ENCODE measurements at regions not wholly inside any gene's neighbourhood (a gene's known extent, or its start where the extent isn't known, plus 50 kb on each side); places are given as distances from the start of the nearest gene placed in this dataset.
A peak's percentile ranks its signal among the peaks of the same experiment; 100 is the strongest.

DNA sequence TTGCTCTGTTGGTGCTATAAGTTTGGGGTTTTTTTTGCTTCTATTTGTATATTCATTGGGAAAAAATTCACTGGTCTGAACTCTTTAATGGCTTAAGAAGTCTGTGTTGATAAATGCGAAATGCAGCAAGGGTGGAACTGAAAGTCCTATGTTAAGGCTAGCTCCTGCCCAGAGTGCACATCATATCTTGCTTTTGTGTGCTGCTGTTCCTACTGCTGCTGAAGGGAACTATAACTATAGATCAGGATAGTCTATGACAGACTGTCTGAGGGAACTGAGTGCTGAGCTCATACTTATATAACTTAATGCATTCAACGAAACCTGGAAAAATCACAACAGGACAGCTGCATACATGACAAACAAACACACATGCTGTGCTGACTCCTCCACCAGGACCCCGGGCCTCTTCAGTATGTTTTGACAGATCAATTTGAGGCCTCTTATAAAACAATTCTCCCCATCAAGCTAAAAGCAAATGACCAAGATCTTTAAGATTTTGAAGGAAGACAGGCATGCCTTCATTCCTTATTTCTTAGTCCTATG is 1031.5 kb upstream of the ADGRL2 start:
- ATAC-seq (no peak), DNase-seq (no peak)
- intact Hi-C loops (cut with DNase I, micrococcal nuclease), result no loop called here

DNA sequence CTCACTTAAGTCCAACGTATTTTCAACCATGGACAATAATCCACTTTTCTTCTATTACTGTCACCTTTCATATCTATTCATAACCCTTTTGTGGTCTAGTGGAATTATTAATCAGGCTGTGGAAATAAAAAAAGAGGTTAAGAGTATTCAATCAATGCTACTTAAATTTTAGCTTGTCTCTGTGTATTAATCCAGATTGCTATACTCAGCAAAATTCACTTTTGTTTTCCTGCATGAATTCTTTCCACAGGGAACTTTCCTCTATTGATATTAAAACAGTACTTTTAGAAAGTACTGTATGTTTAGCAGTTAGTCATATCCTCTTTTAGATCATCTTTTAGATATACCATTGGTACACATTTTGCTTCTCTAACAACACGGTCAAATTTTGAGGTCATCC is 1033.0 kb upstream of the ADGRL2 start:
- no peak for ATAC-seq
- intact Hi-C loops (cut with DNase I, micrococcal nuclease), result no loop called here

DNA sequence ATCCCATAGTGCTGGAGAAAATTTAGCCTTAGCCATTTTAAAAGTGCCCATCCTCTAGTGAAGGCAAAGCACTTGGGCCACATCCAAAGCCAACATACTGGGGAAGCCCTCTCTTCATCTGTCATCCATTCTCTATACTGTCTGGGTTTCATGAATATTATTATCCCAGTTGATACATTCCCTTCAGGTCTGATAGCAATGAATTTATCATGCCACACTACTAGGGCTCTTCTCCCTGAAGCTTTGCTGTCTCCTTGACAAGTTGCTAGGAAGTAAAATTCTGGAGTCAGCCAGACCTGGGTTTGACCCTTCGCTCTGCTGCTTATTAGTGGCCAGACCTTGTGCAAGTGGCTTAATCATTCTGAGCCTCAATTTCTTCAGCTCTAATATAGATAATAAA is 1041.4 kb upstream of the ADGRL2 start:
- ATAC-seq, result no peak

More for the DNA sequence above, 1033.0 kb upstream of the ADGRL2 start:
- DNase-seq, result no peak

DNA sequence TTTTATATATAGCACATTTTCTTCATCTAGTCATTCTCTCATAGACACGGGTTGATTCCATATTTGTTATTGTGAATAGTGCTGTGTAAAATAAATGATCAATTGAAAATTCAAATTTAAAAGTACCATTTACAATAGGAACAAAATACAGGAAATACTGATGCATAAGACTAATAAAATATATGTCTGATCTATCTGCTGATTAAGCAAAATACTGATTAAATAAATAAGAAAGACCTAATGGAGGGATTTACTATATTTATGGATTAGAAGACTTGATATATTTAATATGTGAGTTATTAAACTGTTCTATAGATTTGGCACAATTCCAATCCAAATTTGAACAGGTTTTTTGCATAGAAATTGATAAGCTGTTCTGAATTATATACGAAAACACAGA is 1044.8 kb upstream of the ADGRL2 start:
- intact Hi-C loops (cut with DNase I, micrococcal nuclease), result no loop called here
- no peak for DNase-seq
- ATAC-seq, result no peak

More for the DNA sequence above, 1041.4 kb upstream of the ADGRL2 start:
- intact Hi-C loops (cut with DNase I, micrococcal nuclease), result no loop called here
- DNase-seq, result no peak

DNA sequence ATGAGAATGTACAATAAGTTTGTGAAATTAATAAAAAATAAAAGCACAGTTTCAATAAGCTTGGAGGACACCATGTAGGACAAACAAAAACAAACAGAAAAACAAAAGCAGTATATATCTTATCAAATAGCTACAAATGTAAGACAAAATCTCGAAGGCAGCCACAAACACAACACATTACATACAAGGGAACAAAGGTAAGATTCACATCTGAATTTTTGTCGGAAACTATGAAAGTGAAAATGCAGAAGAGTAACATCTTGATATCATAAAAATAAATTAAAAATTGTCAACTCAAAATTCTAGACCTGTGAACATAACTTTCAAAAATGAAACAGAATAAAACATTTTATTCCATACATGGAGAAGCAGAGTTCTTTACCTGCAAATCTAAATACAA is 1049.5 kb upstream of the ADGRL2 start:
- ATAC-seq, result no peak
- DNase-seq, result no peak
- intact Hi-C loops (cut with DNase I, micrococcal nuclease), result no loop called here

DNA sequence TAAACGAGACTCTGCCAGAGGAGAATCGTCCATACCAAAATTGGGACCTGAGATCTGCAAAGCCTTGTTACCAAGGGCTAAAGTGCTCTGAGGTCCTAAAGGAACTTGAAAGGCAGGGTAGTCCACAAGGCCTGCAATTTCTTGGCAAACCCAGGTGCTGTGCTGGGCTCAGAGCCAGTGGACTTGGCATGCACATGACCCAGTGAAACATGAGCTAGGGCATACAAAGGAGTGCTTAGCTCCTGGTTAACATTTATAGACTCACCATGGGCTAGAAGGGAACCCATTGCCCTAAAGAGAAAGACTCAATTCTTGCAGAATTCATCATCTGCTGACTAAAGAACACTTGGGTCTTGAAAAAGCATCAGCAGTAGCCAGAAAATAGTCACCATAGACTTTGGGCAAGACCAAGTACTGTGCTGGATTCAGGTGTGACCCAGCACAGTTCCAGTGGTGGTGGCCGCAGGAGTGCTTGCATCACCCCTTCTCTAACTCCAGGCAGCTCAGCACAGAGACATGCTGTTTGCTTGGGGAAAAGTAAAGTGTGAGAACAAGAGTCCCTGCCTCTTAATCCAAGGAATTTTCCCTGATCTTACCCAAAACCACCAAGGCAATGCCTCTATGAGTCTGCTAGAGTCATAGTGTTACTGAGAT is 1069.4 kb upstream of the ADGRL2 start:
- no peak for ATAC-seq
- DNase-seq, result no peak
- intact Hi-C loops (cut with DNase I, micrococcal nuclease), result no loop called here

DNA sequence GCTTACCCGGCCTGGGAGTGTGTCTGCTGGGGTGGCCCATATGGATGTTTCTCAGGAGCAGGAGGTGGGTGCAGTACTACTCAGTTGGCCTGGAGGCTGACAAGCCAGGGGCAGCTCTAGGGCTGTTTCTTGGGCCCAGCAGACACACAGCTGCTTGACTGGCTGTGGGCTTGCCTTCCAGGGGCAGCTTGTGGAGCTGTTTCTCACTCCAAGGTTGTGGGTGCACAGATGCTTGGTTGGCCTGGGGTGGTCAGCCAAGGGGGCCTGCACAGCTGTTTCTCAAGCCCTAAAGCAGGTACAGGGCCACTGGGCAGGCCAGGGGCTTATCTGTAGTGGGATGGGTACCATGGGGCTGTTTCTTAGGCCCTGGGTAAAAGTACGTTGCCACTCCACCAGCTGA is 1078.1 kb upstream of the ADGRL2 start:
- intact Hi-C loops (cut with DNase I, micrococcal nuclease), result no loop called here

DNA sequence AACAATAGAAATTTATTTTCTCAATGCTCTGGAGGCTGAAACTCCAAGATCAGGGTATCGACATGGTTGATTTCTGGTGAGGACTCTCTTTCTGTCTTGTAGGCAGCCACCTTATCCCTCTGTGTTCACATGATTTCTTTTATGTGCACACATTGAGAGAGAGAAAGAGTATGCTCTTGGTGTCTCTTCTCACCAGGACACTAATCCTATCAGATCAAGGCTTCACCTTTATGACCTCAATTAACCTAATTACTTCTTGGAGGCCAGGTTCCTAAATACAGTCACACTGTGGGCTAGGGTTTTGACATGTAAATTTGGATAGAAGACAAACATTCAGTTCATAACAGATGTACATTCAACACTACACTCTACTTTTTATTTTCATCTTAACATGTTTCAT is 1094.2 kb upstream of the ADGRL2 start:
- DNase-seq (no peak), ATAC-seq (no peak)
- intact Hi-C loops (cut with DNase I, micrococcal nuclease), result no loop called here

More for the DNA sequence above, 1078.1 kb upstream of the ADGRL2 start:
- DNase-seq (no peak), ATAC-seq (no peak)

DNA sequence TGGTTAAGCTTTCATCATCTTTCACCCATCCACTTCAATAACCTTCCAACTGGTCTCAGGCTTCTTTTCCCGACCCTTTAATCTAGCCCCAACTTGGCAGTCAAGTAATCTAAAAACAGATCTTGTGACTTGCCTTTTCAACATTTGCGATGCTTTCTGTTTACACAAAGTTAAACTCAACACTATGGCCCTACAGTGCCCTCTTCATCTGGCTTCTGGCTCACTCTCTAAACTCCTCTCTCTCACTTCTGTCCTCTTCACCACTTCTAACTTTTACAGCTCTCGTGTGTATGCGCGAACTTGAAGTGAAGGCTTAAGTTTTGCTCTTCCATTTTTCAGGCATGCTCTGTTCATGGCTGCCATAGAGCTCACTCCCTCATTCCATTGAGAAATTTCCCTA is 1122.3 kb upstream of the ADGRL2 start:
- ATAC-seq, result no peak

DNA sequence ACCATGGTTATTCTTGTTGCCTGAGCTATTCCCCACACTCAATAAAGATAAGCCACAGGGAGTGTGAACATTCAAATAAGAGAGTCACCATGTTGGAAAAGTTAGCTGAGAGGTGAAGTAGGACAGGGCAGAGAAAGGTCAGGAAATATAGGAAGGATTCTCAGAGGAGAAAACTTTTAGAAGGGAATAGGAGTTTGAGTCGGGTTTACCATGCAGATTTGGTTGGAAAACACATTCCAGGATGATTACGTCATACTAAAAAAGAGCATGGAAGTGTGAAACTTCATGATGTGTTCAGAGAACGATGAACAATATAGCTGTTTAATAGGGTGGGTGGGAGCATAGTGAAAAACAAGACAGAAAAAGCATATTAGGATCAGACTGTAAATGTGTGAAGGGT is 1125.3 kb upstream of the ADGRL2 start:
- no peak for ATAC-seq
- no peak for DNase-seq
- intact Hi-C loops (cut with DNase I, micrococcal nuclease), result no loop called here

More for the DNA sequence above, 1122.3 kb upstream of the ADGRL2 start:
- intact Hi-C loops (cut with DNase I, micrococcal nuclease), result no loop called here
- no peak for DNase-seq

DNA sequence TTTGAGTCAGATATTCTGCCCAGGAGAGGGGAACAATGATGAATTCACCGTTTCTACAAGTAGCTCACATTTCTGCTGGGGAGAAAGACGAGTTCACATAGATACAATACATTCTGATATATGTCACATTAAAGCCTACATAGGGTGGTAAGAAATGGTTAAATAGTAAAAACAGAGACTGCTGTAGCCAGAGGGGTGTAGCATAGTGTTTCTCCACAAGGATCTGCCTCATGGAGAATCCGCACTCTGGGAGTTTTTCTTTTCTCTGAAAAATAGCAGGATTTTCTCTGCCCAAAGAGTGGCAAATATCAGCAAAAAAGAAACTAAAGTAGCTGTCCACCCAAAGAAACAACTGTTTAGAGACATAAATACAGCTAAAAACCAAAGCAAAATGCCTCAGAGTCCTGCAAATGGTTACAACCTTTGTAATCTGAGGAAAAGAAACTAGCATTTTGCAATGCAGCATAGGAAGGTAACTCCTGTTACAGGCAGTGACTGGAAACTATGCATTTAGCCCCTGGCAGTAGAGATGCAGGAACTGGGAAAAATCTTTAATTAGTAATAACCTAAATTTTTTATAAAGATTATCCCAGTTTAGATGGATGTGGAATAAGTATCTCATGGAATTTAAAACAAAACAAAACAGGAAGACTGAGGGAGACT is 1126.7 kb upstream of the ADGRL2 start:
- ATAC-seq, result no peak
- intact Hi-C loops (cut with DNase I, micrococcal nuclease), result no loop called here
- no peak for DNase-seq

DNA sequence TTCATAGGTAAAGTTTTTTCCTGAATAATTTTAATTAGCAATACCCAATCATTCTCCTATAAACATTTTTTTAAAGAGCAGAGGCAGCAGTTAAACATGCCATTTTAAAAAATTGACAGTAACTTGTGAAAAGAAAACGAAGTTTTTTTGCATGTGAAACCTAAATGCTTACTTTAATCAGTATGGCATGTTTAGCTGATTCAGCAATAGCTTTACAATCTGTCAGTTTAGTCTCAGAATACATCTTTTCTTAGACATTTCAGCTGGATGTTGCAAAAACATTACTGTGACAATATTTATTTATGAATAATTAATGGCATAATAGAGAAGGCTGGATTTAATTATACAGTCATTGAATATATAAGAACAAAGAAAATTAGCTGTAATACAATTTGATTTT is 1132.4 kb upstream of the ADGRL2 start:
- no peak for DNase-seq

DNA sequence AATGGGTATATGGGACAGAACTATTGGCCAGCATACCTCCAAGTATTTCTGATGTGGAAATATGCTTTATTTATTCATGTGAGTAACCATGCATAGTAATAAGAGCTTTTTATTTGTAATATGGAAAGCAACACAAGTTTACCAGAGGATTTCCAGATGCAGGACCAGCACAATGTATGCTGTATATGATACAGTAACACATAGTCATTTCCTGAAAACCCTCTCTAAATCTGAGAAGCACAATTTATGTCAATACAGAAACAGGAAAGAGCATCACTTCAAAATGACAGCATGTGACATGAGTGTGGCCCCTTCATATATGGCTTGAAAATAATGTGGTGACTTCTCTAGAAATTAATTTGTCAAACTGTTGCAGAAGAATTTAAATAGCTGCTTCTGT is 1134.7 kb upstream of the ADGRL2 start:
- DNase-seq (no peak), ATAC-seq (no peak)
- intact Hi-C loops (cut with DNase I, micrococcal nuclease), result no loop called here

More for the DNA sequence above, 1132.4 kb upstream of the ADGRL2 start:
- intact Hi-C loops (cut with DNase I, micrococcal nuclease), result no loop called here
- no peak for ATAC-seq

DNA sequence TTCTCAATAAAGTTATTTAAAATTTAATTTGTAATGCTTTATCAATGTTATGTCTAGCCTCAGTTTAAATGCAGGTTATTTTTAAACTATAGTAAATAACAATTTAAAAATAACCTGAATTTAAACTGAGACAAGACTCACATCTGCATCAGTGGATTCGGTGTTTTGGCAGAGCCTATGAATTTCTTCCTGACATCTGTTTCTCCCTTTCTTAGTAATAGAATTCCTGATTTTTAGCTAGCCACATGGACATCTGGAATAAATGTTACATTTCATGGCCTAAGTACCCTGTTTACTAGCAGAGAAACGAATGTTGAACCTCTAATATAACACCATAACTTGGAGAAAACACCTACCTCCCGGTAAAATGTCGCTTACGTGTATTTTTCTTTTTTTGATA is 1141.6 kb upstream of the ADGRL2 start:
- intact Hi-C loops (cut with DNase I, micrococcal nuclease), result no loop called here
- no peak for DNase-seq
- ATAC-seq, result no peak

DNA sequence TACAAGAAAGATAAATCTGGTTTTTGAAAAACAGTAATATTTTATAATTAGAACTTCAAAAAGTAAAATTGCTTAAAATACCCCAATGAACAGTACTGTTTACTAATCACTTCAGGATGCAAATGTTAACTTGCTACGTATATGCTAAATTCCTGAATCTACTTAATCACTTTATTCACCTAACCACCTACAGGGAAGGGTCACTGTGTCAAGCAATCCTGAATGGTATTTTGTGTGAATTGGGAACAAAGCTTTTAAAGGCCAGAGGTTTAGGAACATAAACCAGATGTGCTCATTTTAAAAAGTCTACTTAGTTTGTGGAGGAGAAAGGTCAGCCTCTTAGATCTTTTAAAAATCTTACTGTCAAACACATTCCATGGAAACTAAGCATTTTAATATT is 1143.0 kb upstream of the ADGRL2 start:
- DNase-seq (no peak), ATAC-seq (no peak)
- intact Hi-C loops (cut with DNase I, micrococcal nuclease), result no loop called here

DNA sequence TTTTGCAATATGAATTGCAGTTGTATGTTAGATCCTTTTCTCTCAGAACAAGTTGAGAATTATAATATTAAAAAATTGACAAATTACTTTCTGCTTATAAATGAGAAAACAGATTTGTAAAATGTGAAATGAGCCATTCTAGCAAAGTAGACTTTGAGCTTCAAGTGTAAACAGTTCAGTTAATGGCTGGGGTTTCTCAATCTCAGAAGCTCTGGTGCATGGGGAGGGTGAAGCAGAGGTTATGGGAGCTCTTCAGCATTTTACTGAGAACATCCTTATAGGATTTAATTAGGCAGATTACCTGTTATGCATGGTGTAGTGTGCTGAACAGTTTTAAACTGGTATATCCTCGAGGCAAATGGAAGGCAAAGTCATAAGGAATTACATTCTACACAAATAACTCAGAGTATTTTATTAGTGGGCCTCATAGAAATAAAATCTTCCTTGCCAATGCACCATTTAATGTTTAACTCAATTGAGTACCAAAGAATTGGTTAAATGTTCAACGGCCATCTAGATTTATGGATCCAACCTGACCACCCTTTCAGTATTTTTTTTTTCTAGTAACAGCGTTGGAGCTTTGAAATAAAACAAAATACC is 1143.6 kb upstream of the ADGRL2 start:
- intact Hi-C loops (cut with DNase I, micrococcal nuclease), result no loop called here
- no peak for DNase-seq
- peak; percentile 51 for ATAC-seq

DNA sequence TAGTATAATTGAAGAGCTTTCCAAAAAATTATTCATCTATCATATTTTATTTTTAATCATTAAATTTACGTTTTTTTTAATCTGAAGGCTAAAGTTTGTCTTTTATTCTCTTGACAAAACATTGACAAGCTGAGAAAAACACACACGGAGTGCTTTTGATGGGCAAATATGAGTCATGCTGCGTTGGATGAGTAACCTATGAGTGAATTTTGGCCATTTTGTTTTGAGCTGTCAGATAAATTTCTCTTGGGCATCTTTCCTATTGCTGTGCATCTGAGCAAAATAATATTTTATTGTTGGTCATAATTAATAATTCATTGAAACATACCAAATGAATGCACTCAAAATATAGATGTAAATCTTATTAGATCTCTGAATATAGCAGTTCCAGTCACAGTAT is 1144.1 kb upstream of the ADGRL2 start:
- DNase-seq (no peak), ATAC-seq (no peak)
- intact Hi-C loops (cut with DNase I, micrococcal nuclease), result no loop called here

DNA sequence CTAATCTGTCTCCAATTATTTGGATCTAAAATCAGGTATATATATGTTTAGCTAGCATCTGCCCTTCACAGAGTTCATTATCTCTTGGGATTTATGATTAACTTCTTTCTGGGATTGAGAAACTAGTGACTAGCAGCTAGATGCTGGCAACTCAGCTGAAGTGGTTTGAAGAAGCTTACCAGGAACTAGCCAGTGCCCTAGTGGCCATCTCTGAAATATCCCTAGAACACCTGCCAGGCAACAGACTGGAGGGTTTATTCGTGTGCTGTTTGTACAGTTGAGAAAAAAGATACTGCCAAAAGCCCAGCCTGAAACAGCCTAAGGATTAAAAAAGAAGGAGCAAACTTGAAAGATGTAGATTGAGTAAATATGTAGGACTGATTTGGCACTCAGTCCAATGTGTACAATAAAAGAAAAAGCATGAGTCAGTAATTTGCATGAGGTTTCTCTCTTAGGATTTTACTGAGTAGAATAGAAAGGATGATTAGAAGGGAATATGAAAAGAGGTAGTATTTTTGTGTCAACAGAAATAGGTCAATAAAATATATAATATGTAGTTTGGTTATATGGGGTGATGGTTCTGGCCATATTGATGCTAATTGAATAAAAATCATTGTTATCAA is 1144.6 kb upstream of the ADGRL2 start:
- intact Hi-C loops (cut with DNase I, micrococcal nuclease), result no loop called here

DNA sequence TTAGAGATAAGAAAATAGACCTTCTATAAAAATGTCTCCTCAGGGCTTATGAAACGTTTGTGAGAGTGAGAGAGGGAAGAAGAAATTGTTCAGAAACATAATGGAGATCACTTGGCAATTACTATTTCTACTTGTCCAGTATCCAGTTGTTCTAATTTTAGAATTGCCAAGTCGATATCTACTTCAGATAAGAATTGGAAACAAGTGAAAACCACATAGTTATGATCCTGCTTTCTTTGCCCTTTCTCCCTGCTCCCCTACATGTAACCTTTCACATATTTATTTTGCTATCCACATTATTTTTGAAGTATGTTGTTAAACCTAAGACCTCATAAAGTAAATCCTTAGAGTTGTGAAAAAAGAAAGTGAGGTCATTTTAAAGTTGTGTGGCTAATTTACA is 1154.7 kb upstream of the ADGRL2 start:
- DNase-seq, result no peak
- ATAC-seq, result no peak
- intact Hi-C loops (cut with DNase I, micrococcal nuclease), result no loop called here

More for the DNA sequence above, 1144.6 kb upstream of the ADGRL2 start:
- no peak for DNase-seq
- ATAC-seq, result peak; percentile 57

DNA sequence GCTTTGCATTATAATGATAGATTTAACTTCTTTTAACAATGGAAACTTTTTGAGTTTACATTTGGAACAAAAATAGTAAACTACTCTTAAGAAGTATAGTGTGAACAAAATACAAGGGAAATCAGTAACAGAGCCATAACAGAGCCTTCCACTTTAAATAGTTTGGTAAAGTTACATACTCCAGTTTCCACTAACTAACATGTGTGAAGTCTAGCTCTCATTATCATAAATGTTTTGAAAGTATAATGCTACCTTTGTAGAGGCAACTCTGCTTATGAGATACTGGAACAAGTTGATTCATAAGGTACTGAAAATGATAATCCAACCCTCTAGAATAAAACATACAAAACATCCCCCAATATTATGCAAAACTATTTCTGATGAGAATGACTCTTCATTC is 1155.1 kb upstream of the ADGRL2 start:
- no peak for DNase-seq
- intact Hi-C loops (cut with DNase I, micrococcal nuclease), result no loop called here
- ATAC-seq, result no peak

All from left colon (tissue), 2 donors.